ENCODE measurements at regions not wholly inside any gene's neighbourhood (a gene's known extent, or its start where the extent isn't known, plus 50 kb on each side); places are given as distances from the start of the nearest gene placed in this dataset.

GRCh38 chr18:8960740-8961657 lies 141.5 kb upstream of the NDUFV2 start:
- H3K4me1 ChIP-seq (ENCODE audit: insufficient read depth, low read length, poor library complexity, severe bottlenecking): peaks cover 7% of the 10 kb centered on the region
- H3K4me3 ChIP-seq (ENCODE audit: low read depth, low read length, poor library complexity, severe bottlenecking): no peak overlapping the region
- TF ChIP-seq EZH2phosphoT487 (IDR thresholded peaks at IDR 0.05; ENCODE audit: borderline replicate concordance, low read depth, low read length): no peak
- no peak for TF ChIP-seq CTCF (conservative IDR thresholded peaks at IDR 0.05; ENCODE audit: low read length)
- H3K27ac ChIP-seq (ENCODE audit: low read depth, low read length, poor library complexity, severe bottlenecking): no peak overlapping the region
- H3K9me3 ChIP-seq (ENCODE audit: low read length): peaks cover 14% of the 10 kb centered on the region; the same call in 1 of the 2 replicates
- no peak for DNase-seq (ENCODE audit: low spot score)
- ChIA-PET POLR2A (interaction anchor here (1.4 kb wide), 1 partner anchor 300 kb away, joined by 3 read pairs; no protein-coding TSS in a partner anchor), CTCF (ENCODE audit: unreplicated experiment) (no interaction called here)
- no peaks in the 10 kb centered on the region for H3K79me2 ChIP-seq (ENCODE audit: insufficient read depth, low read depth, low read length)
- no peak overlapping the region for H2AFZ ChIP-seq (ENCODE audit: low read length)
- no TSS peak for BruUV-seq (replicated peaks)
- H3K36me3 ChIP-seq (ENCODE audit: insufficient read depth, low read length): no peaks in the 10 kb centered on the region
- intact Hi-C loops (cut with micrococcal nuclease; ENCODE audit: unreplicated experiment): no loop called here
- no peaks in the 10 kb centered on the region for H4K20me1 ChIP-seq (ENCODE audit: insufficient read depth, low read length)
- no peaks in the 10 kb centered on the region for H3K9me2 ChIP-seq (ENCODE audit: insufficient read depth, low read length)
- no peak overlapping the region for H3K4me2 ChIP-seq (ENCODE audit: low read length)

- POLR2A ChIA-PET: interaction anchor here (1.2 to 1.4 kb wide), 2 partner anchors 24 to 301 kb away, joined by 3 to 4 read pairs; no protein-coding TSS in a partner anchor
- H3K4me1 ChIP-seq (ENCODE audit: insufficient read depth, low read length, poor library complexity, severe bottlenecking): peaks cover 15% of the 10 kb centered on the region
- CTCF ChIA-PET (ENCODE audit: unreplicated experiment): interaction anchor here (0.8 kb wide), 1 partner anchor 11 kb away, joined by 3 read pairs; no protein-coding TSS in a partner anchor
- H4K20me1 ChIP-seq (ENCODE audit: insufficient read depth, low read length): no peaks in the 10 kb centered on the region
- H3K4me3 ChIP-seq (ENCODE audit: low read depth, low read length, poor library complexity, severe bottlenecking): no peak overlapping the region
- intact Hi-C loops (cut with micrococcal nuclease; ENCODE audit: unreplicated experiment): no loop called here
- H3K4me2 ChIP-seq (ENCODE audit: low read length): no peak overlapping the region
- H3K9me2 ChIP-seq (ENCODE audit: insufficient read depth, low read length): no peaks in the 10 kb centered on the region
- H3K79me2 ChIP-seq (ENCODE audit: insufficient read depth, low read depth, low read length): no peaks in the 10 kb centered on the region
- peaks cover 1% of the 10 kb centered on the region; the same call in 1 of the 2 replicates for H3K9me3 ChIP-seq (ENCODE audit: low read length)
- DNase-seq (ENCODE audit: low spot score): no peak
- no peak overlapping the region for H3K27ac ChIP-seq (ENCODE audit: low read depth, low read length, poor library complexity, severe bottlenecking)
- no TSS peak for BruUV-seq (replicated peaks)
- H2AFZ ChIP-seq (ENCODE audit: low read length): no peak overlapping the region
- no peaks in the 10 kb centered on the region for H3K36me3 ChIP-seq (ENCODE audit: insufficient read depth, low read length)
- TF ChIP-seq CTCF (conservative IDR thresholded peaks at IDR 0.05; ENCODE audit: low read length) (no peak), EZH2phosphoT487 (IDR thresholded peaks at IDR 0.05; ENCODE audit: borderline replicate concordance, low read depth, low read length) (no peak)
These were observed 140.2 kb upstream of the NDUFV2 start for GRCh38 chr18:8962192-8962779.

Measured in OCI-LY7 (cell line).